Activated B cell treated with CpG ODN at 0.5 μM for 24 hours (primary cell): ENCODE measurements at regions not wholly inside any gene's neighbourhood (a gene's known extent, or its start where the extent isn't known, plus 50 kb on each side); places are given as distances from the start of the nearest gene placed in this dataset.

Source experiments
- ATAC-seq: fragments of 200-7000 bp; cut with Tn5 transposase; one replicate; pipeline ENCODE4 v1.10.0; 2021; ENCODE audit warnings: low read depth, mild to moderate bottlenecking, moderate library complexity
- CTCF ChIA-PET: fragments of 350-600 bp; sonication (Branson Sonifier 250); formaldehyde crosslinking; loops from one replicate; lab custom pipeline; 2021; ENCODE audit warnings: antibody characterized with exemption; lab: Charles Lee
- POLR2A ChIA-PET: fragments of 350-600 bp; sonication (Branson Sonifier 250); formaldehyde crosslinking; loops from one replicate; lab custom pipeline; 2021; ENCODE audit warnings: antibody characterized with exemption; lab: Charles Lee
- DNase-seq: peaks from one replicate; pipeline ENCODE4 v3.0.0; 2022
- H3K27ac Mint-ChIP-seq: one replicate; pipeline ENCODE4 v1.8.0; 2020; ENCODE audit warnings: mixed read lengths
- H3K27me3 Mint-ChIP-seq: one replicate; pipeline ENCODE4 v1.8.0; 2021; ENCODE audit warnings: mixed read lengths
- H3K36me3 Mint-ChIP-seq: one replicate; pipeline ENCODE4 v1.8.0; 2021; ENCODE audit warnings: low read depth, mixed read lengths
- H3K4me1 Mint-ChIP-seq: one replicate; pipeline ENCODE4 v1.8.0; 2021; ENCODE audit warnings: mixed read lengths
- H3K4me3 Mint-ChIP-seq: one replicate; pipeline ENCODE4 v1.8.0; 2020; ENCODE audit warnings: mild to moderate bottlenecking, mixed read lengths
- H3K9me3 Mint-ChIP-seq: one replicate; pipeline ENCODE4 v1.8.0; 2020; ENCODE audit warnings: mixed read lengths
- intact Hi-C: fragments of 100-400 bp; cut with micrococcal nuclease; formaldehyde crosslinking; loops from one replicate; pipeline ENCODE4 v1.15.1; 2024
- TF ChIP-seq, protein P1 (sequence below): fragments of 200-600 bp; IDR thresholded peaks from one replicate; pipeline ENCODE4 v1.8.0; 2022; ENCODE audit warnings: antibody characterized with exemption, mild to moderate bottlenecking

DNA sequence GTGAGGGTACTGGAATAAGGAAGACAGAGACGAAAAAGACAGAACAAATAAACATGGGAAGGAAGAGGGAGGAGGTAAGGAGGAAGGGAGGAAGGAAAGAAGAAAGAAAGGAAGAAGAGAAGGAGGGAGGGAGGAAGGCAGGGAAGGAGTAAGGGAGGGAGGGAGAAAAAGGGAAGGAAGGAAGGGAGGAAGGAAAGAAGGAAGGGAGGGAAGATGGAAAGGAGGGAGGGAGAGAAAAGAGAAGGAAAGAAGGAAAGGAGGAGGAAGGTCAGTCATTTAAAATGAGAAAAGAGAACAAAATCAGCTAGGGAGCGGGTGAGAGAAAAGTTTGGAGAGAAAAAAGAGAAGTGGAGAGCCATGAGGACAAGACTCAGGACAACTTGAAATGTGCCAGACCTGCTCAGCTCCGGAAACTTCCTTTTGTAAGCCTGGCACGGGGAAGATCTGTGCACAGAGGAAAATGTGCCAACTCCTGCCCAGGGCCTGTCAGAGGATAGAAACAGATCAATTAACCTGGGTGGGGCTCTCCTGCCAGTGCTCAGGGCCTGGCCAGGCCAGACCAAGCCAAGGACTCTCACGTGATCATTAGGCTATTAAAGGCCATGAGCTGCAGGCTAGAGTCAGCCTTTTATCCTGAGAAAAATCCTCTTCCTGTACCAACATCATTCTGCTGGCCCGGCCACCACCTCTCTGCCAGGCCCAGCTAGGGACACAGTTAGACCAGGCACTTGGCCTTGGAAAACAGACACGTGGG, 50.1 kb upstream of the BCL6 start:
- H3K4me3 Mint-ChIP-seq: no peak overlapping the region
- no peaks in the 10 kb centered on the region for H3K27me3 Mint-ChIP-seq
- H3K9me3 Mint-ChIP-seq: no peaks in the 10 kb centered on the region
- ChIA-PET CTCF (interaction anchor here (0.9 kb wide), 1 partner anchor 11 kb away, joined by 3 read pairs; no protein-coding TSS in a partner anchor), POLR2A (interaction anchor here (0.6 kb wide), 1 partner anchor 11 kb away, joined by 3 read pairs; no protein-coding TSS in a partner anchor)
- no peaks in the 10 kb centered on the region for H3K36me3 Mint-ChIP-seq
- ATAC-seq (no peak), DNase-seq (no peak)
- peaks cover 21% of the 10 kb centered on the region for H3K4me1 Mint-ChIP-seq
- intact Hi-C loops: loop anchor here (5.0 kb wide), 1 partner anchor 33 kb away; no protein-coding TSS in a partner anchor
- TF ChIP-seq, protein P1, sequence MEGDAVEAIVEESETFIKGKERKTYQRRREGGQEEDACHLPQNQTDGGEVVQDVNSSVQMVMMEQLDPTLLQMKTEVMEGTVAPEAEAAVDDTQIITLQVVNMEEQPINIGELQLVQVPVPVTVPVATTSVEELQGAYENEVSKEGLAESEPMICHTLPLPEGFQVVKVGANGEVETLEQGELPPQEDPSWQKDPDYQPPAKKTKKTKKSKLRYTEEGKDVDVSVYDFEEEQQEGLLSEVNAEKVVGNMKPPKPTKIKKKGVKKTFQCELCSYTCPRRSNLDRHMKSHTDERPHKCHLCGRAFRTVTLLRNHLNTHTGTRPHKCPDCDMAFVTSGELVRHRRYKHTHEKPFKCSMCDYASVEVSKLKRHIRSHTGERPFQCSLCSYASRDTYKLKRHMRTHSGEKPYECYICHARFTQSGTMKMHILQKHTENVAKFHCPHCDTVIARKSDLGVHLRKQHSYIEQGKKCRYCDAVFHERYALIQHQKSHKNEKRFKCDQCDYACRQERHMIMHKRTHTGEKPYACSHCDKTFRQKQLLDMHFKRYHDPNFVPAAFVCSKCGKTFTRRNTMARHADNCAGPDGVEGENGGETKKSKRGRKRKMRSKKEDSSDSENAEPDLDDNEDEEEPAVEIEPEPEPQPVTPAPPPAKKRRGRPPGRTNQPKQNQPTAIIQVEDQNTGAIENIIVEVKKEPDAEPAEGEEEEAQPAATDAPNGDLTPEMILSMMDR: no peak
- no peak overlapping the region for H3K27ac Mint-ChIP-seq

DNA sequence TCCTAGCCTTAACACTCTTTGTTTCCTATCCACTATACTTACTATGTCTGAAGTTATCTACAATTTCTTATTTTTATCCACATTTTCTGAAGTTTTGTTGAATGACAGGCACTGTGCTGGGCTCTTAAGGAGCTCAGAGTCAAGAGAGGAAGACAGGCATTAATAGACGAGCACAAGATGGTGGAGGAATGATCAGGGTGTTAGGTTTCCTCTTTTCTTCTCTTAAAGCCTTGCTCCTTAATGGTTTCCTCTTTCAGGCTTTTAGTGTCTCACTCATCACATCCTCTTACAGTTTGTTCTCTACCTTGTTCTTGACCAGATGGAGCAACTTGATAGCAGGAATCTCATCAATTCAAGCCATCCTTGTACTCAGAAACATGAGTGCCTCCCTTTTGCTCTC, 52.9 kb upstream of the BCL6 start:
- Mint-ChIP-seq H3K27me3 (no peaks in the 10 kb centered on the region), H3K9me3 (no peaks in the 10 kb centered on the region), H3K4me3 (no peak overlapping the region), H3K4me1 (peaks cover 30% of the 10 kb centered on the region), H3K27ac (no peak overlapping the region), H3K36me3 (no peaks in the 10 kb centered on the region)
- ATAC-seq (no peak), DNase-seq (no peak)
- intact Hi-C loops: loop anchor here (5.0 kb wide), 1 partner anchor 36 kb away; no protein-coding TSS in a partner anchor
- TF ChIP-seq, protein P1: no peak
- POLR2A ChIA-PET: no interaction called here
- CTCF ChIA-PET: no interaction called here

DNA sequence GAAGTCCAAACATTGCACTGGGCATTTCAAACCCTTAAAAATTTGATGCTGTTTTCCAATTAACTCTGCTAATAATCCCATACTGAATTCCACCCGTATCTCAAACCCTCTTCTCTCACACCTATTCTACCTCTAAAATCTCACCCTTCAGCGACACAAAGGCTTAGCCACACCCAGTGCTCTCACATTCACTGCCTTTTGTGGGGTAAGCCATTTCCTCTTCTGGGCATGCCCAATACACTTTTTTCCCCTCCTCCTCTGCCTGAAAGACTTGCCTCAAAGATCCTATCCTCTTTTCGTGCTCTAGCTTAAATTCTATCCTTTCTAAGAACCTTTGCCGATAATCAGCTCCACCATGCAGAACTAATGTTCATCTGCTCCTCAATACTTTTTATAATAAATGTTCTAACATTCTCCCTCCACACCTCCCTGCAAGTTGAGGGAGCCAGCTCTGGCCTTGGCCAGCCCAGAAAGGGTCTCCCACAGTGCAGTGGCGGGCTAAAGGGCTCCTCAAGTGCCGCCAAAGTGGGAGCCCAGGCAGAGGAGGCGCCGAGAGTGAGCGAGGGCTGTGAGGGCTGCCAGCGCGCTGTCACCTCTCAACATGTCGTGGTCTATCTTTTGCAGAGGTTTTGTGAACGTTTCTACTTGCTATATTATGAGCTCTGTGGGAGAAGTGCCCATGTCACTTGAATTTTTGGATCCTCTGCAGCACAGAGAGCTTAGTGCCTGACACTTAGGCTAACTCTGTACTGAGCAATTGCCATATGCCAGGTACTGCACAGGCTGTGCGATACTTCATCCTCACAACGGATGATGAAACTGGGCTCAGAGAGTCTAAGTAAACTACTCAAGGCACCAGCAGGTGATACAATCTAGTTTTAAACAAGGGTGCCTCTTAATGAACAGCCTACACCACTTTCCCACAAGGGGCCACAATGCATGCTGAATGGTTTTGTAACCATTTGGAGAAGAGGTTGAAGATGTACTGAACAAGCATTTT, 53.6 kb upstream of the BCL6 start:
- intact Hi-C loops: loop anchor here (5.0 kb wide), 1 partner anchor 37 kb away; no protein-coding TSS in a partner anchor
- ATAC-seq: no peak
- Mint-ChIP-seq H3K4me3 (no peak overlapping the region), H3K27me3 (no peaks in the 10 kb centered on the region), H3K4me1 (peaks cover 34% of the 10 kb centered on the region), H3K9me3 (no peaks in the 10 kb centered on the region), H3K36me3 (no peaks in the 10 kb centered on the region), H3K27ac (no peak overlapping the region)
- POLR2A ChIA-PET: no interaction called here
- CTCF ChIA-PET: interaction anchor here (1.5 kb wide), 1 partner anchor 58 kb away, joined by 3 read pairs; no protein-coding TSS in a partner anchor
- TF ChIP-seq, protein P1: no peak
- DNase-seq: no peak

DNA sequence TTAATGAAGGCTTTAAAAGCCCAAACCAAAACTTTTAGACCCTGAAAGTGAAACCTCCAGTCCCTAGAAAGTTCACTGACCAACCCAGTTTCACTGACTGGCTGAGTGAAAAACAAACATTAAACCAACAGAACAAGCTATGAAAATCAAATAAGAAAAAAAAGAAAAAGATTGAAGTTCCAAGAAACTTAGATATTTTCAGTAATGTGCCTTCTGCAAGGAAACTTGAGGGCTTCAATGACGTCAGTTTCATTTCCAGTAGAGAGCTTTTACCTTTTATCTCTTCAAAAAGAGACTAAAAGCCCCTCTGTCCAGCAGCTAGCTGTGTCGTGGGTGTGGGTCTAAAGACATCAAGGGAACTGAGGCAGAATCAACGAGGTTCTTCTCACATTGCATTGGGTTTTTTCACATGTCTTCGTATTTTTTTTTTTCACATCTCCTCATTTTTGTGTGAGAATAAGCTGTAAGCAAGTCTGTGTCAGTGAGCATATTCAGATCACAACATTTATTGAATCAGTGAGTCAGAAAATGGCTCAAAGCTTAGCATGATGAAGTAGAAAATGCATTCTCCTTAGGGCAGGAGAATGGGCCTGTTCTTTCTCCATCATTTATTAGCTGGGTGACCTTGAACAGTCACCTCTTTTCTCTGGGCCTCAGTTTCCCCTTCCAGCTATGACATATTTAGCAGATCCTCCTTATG, 54.8 kb upstream of the BCL6 start:
- ATAC-seq (no peak), DNase-seq (no peak)
- H3K27ac Mint-ChIP-seq: no peak overlapping the region
- no peaks in the 10 kb centered on the region for H3K9me3 Mint-ChIP-seq
- H3K4me3 Mint-ChIP-seq: no peak overlapping the region
- CTCF ChIA-PET: interaction anchor here (0.9 to 1.5 kb wide), 2 partner anchors 52 to 60 kb away, joined by 3 read pairs; no protein-coding TSS in a partner anchor
- no peaks in the 10 kb centered on the region for H3K27me3 Mint-ChIP-seq
- no peaks in the 10 kb centered on the region for H3K36me3 Mint-ChIP-seq
- peaks cover 44% of the 10 kb centered on the region for H3K4me1 Mint-ChIP-seq
- intact Hi-C loops: loop anchor here (5.0 kb wide), 1 partner anchor 38 kb away; no protein-coding TSS in a partner anchor
- POLR2A ChIA-PET: interaction anchor here (0.6 to 1.0 kb wide), 6 partner anchors 55 to 709 kb away, joined by 3 to 5 read pairs (median 3); partner anchors contain the start of gene BCL6
- TF ChIP-seq, protein P1: no peak
